Mesendoderm (in vitro differentiated cells): ENCODE measurements at regions not wholly inside any gene's neighbourhood (a gene's known extent, or its start where the extent isn't known, plus 50 kb on each side); places are given as distances from the start of the nearest gene placed in this dataset.

Source experiments
- DNase-seq: peaks from one replicate; pipeline ENCODE4 v3.0.0; 2013
- H2AK5ac ChIP-seq: 2 replicates; pipeline ENCODE4 v1.6.1; 2013; ENCODE audit warnings: low read length, inconsistent platforms
- H2BK120ac ChIP-seq: 2 replicates; pipeline ENCODE4 v1.6.1; 2013; ENCODE audit warnings: low read depth, mild to moderate bottlenecking, low read length, moderate library complexity, mixed read lengths
- H2BK15ac ChIP-seq: replicated peaks from 2 replicates; pipeline ENCODE4 v1.6.1; 2013; ENCODE audit warnings: low read depth, mild to moderate bottlenecking, moderate library complexity
- H2BK5ac ChIP-seq: 2 replicates; pipeline ENCODE4 v1.6.1; 2013; ENCODE audit warnings: low read length, inconsistent platforms
- H3K18ac ChIP-seq: 2 replicates; pipeline ENCODE4 v1.6.1; 2013; ENCODE audit warnings: mild to moderate bottlenecking, low read length, mixed read lengths
- H3K23ac ChIP-seq: one replicate; pipeline ENCODE4 v1.6.1; 2013; ENCODE audit warnings: low read length
- H3K27ac ChIP-seq: 2 replicates; pipeline ENCODE4 v1.5.1; 2013; ENCODE audit warnings: low read depth, mild to moderate bottlenecking, inconsistent platforms, low read length, moderate library complexity
- H3K27me3 ChIP-seq: 2 replicates; pipeline ENCODE4 v1.6.1; 2013; ENCODE audit warnings: low read length, control low read depth, mild to moderate bottlenecking, inconsistent platforms; ENCODE audit not compliant: insufficient read depth, poor library complexity
- H3K36me3 ChIP-seq: 2 replicates; pipeline ENCODE4 v1.6.1; 2013; ENCODE audit warnings: low read length, inconsistent platforms; ENCODE audit not compliant: control insufficient read depth, insufficient read depth
- H3K4ac ChIP-seq: one replicate; pipeline ENCODE4 v1.6.1; 2013; ENCODE audit warnings: low read depth, mild to moderate bottlenecking, low read length, moderate library complexity
- H3K4me1 ChIP-seq: 2 replicates; pipeline ENCODE4 v1.6.1; 2013; ENCODE audit warnings: low read depth, low read length, inconsistent platforms; ENCODE audit not compliant: control insufficient read depth
- H3K4me2 ChIP-seq: 2 replicates; pipeline ENCODE4 v1.6.1; 2013; ENCODE audit warnings: low read length
- H3K4me3 ChIP-seq: 2 replicates; pipeline ENCODE4 v1.5.1; 2013; ENCODE audit warnings: mild to moderate bottlenecking, low read length
- H3K56ac ChIP-seq: one replicate; pipeline ENCODE4 v1.6.1; 2013; ENCODE audit warnings: low read length
- H3K79me1 ChIP-seq: 2 replicates; pipeline ENCODE4 v1.6.1; 2013; ENCODE audit warnings: low read length, inconsistent platforms
- H3K79me2 ChIP-seq: 2 replicates; pipeline ENCODE4 v1.6.1; 2013; ENCODE audit warnings: mild to moderate bottlenecking, low read length; ENCODE audit not compliant: control insufficient read depth, insufficient read depth
- H3K9ac ChIP-seq: 2 replicates; pipeline ENCODE4 v1.6.1; 2013; ENCODE audit warnings: low read length, inconsistent platforms
- H4K5ac ChIP-seq: one replicate; pipeline ENCODE4 v1.6.1; 2013; ENCODE audit warnings: low read length
- H4K8ac ChIP-seq: one replicate; pipeline ENCODE4 v1.6.1; 2013; ENCODE audit warnings: low read depth, mild to moderate bottlenecking, control low read depth, low read length, moderate library complexity
- WGBS: extraction: QIAGEN DNeasy Blood & Tissue Kit; methylation state at CpG from one replicate; pipeline ENCODE4 v1.1.7; 2013; ENCODE audit warnings: low lambda C conversion rate, missing lambda C conversion rate; ENCODE audit not compliant: insufficient coverage; ENCODE audit errors: extremely low coverage; 5-methylcytosine and 5-hydroxymethylcytosine counted together

- Histone ChIP-seq H3K18ac (peak overlapping the region; percentile 81), H3K36me3 (no peaks in the 10 kb centered on the region), H3K27me3 (no peaks in the 10 kb centered on the region), H2AK5ac (no peak overlapping the region), H3K4me3 (no peak overlapping the region), H2BK5ac (no peak overlapping the region), H3K4ac (peak overlapping the region; percentile 85), H3K79me2 (no peaks in the 10 kb centered on the region), H3K9ac (no peak overlapping the region), H3K27ac (peak overlapping the region; percentile 61), H2BK15ac (peak overlapping the region; percentile 47), H2BK120ac (peak overlapping the region; percentile 15), H3K79me1 (no peaks in the 10 kb centered on the region), H4K5ac (no peak overlapping the region), H3K4me1 (peaks cover 7% of the 10 kb centered on the region), H3K4me2 (no peak overlapping the region), H4K8ac (no peak overlapping the region), H3K56ac (no peak overlapping the region), H3K23ac (no peak overlapping the region)
- no CpG with 5 or more reads among the region's 2 CpGs for WGBS
- DNase-seq, result peak; percentile 82
Measured at GRCh38 chr18:51617572-51618260, 420.2 kb upstream of the MEX3C start.

- no peak overlapping the region for H3K4me2 ChIP-seq
- H3K9ac ChIP-seq, result no peak overlapping the region
- H3K4me3 ChIP-seq, result no peak overlapping the region
- H4K8ac ChIP-seq, result no peak overlapping the region
- H3K79me2 ChIP-seq, result no peaks in the 10 kb centered on the region
- H4K5ac ChIP-seq, result no peak overlapping the region
- H3K23ac ChIP-seq, result no peak overlapping the region
- no peak overlapping the region for H2BK15ac ChIP-seq
- peak overlapping the region; percentile 92 for H2BK120ac ChIP-seq
- H3K36me3 ChIP-seq, result no peaks in the 10 kb centered on the region
- H2BK5ac ChIP-seq, result peak overlapping the region; percentile 33
- DNase-seq, result no peak
- no peak overlapping the region for H3K56ac ChIP-seq
- no peaks in the 10 kb centered on the region for H3K79me1 ChIP-seq
- no peak overlapping the region for H3K4ac ChIP-seq
- H3K18ac ChIP-seq, result peak overlapping the region; percentile 0
- WGBS, result no CpG with 5 or more reads among the region's 1 CpG
- H3K4me1 ChIP-seq, result peaks cover 9% of the 10 kb centered on the region
- H3K27me3 ChIP-seq, result no peaks in the 10 kb centered on the region
- H2AK5ac ChIP-seq, result peak overlapping the region; percentile 80
- no peak overlapping the region for H3K27ac ChIP-seq
Measured at GRCh38 chr18:51619283-51619682, 421.8 kb upstream of the MEX3C start.

GRCh38 chr18:51621113-51621863 lies 423.8 kb upstream of the MEX3C start:
- no peaks in the 10 kb centered on the region for H3K79me2 ChIP-seq
- no peak overlapping the region for H2BK15ac ChIP-seq
- H3K4me2 ChIP-seq, result no peak overlapping the region
- no peaks in the 10 kb centered on the region for H3K27me3 ChIP-seq
- peak overlapping the region; percentile 47 for H3K18ac ChIP-seq
- no peak overlapping the region for H3K23ac ChIP-seq
- no peak overlapping the region for H2BK120ac ChIP-seq
- H2BK5ac ChIP-seq, result no peak overlapping the region
- H3K56ac ChIP-seq, result peak overlapping the region; percentile 61
- H4K8ac ChIP-seq, result no peak overlapping the region
- H3K4me3 ChIP-seq, result no peak overlapping the region
- H3K79me1 ChIP-seq, result no peaks in the 10 kb centered on the region
- peak overlapping the region; percentile 72 for H3K4ac ChIP-seq
- H2AK5ac ChIP-seq, result no peak overlapping the region
- peak overlapping the region; percentile 34 for H3K9ac ChIP-seq
- DNase-seq, result peak; percentile 77
- WGBS, result no CpG with 5 or more reads among the region's 14 CpGs
- H4K5ac ChIP-seq, result no peak overlapping the region
- peaks cover 8% of the 10 kb centered on the region for H3K4me1 ChIP-seq
- no peak overlapping the region for H3K27ac ChIP-seq
- H3K36me3 ChIP-seq, result no peaks in the 10 kb centered on the region

GRCh38 chr18:51621864-51622160 lies 424.3 kb upstream of the MEX3C start:
- Histone ChIP-seq H3K4me3 (no peak overlapping the region), H3K4me1 (peaks cover 8% of the 10 kb centered on the region), H3K18ac (peak overlapping the region; percentile 43), H3K4me2 (no peak overlapping the region), H4K5ac (no peak overlapping the region), H3K27ac (no peak overlapping the region), H3K4ac (peak overlapping the region; percentile 72), H3K9ac (peak overlapping the region; percentile 34), H4K8ac (no peak overlapping the region), H3K36me3 (no peaks in the 10 kb centered on the region), H3K56ac (peak overlapping the region; percentile 61), H2AK5ac (no peak overlapping the region), H3K27me3 (no peaks in the 10 kb centered on the region), H3K79me1 (no peaks in the 10 kb centered on the region), H2BK15ac (no peak overlapping the region), H3K79me2 (no peaks in the 10 kb centered on the region), H2BK5ac (peak overlapping the region; percentile 61), H2BK120ac (peak overlapping the region; percentile 66), H3K23ac (peak overlapping the region; percentile 45)
- no peak for DNase-seq
- WGBS, result no CpG with 5 or more reads among the region's 5 CpGs

GRCh38 chr18:51622702-51623101 lies 425.2 kb upstream of the MEX3C start:
- Histone ChIP-seq H2AK5ac (no peak overlapping the region), H3K4me1 (peaks cover 8% of the 10 kb centered on the region), H3K56ac (no peak overlapping the region), H3K79me2 (no peaks in the 10 kb centered on the region), H3K4ac (no peak overlapping the region), H2BK15ac (no peak overlapping the region), H3K18ac (peak overlapping the region; percentile 3), H3K4me3 (no peak overlapping the region), H3K4me2 (no peak overlapping the region), H3K23ac (no peak overlapping the region), H2BK5ac (no peak overlapping the region), H4K5ac (no peak overlapping the region), H3K27ac (no peak overlapping the region), H3K9ac (no peak overlapping the region), H4K8ac (no peak overlapping the region), H3K79me1 (no peaks in the 10 kb centered on the region), H3K36me3 (no peaks in the 10 kb centered on the region), H2BK120ac (no peak overlapping the region), H3K27me3 (no peaks in the 10 kb centered on the region)
- no CpG with 5 or more reads among the region's 6 CpGs for WGBS
- DNase-seq, result peak; percentile 72
